ENCODE measurements at regions not wholly inside any gene's neighbourhood (a gene's known extent, or its start where the extent isn't known, plus 50 kb on each side); places are given as distances from the start of the nearest gene placed in this dataset.

GRCh38 chr5:15267966-15268365 lies 232.0 kb upstream of the FBXL7 start:
- TF ChIP-seq SIN3A (IDR thresholded peaks at IDR 0.05; ENCODE audit: low read depth, low read length) = no peak
- no peak for TF ChIP-seq CTCF (IDR thresholded peaks at IDR 0.05 in 2 of 3, conservative IDR thresholded peaks at IDR 0.05 in 1 of 3; ENCODE audit: control insufficient read depth in 2 of 3, extremely low read depth in 1 of 3, insufficient read depth in 1 of 3, low read depth in 3 of 3, low read length in 3 of 3)
- TF ChIP-seq SMC3 (IDR thresholded peaks at IDR 0.05; ENCODE audit: borderline replicate concordance, low read length) = no peak
- no peak for TF ChIP-seq HDAC2 (IDR thresholded peaks at IDR 0.05)
